ENCODE measurements at regions not wholly inside any gene's neighbourhood (a gene's known extent, or its start where the extent isn't known, plus 50 kb on each side); places are given as distances from the start of the nearest gene placed in this dataset.
"Not testable (repeated sequence)": the region's sequence is repeated elsewhere in the genome, so short reads cannot be mapped to it uniquely, and the experiment has no call there.

DNA sequence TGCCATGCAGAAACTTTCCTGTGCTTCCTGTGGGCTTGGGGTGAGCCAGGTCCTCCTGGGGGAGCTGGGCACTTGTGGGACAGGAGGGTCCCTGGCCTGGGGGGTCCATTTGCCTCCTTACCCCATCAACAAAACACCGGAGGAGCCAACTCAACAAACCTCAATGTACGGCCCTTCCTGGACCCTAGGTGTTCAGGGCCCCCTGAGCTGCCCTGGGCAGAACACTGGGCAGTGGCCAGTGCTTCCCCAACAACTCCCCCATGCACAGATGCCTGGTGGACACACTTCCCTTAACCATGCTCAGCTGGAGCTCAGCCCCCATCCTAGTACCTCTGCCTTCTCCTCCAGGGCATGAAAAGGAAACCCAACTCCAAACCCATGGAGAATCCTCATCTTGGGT is 1504.2 kb upstream of the TPTE start:
- not testable (repeated sequence) for H3K14ac ChIP-seq (ENCODE audit: low read length); H4K91ac ChIP-seq (ENCODE audit: low read depth, low read length, poor library complexity); DNase-seq (ENCODE audit: low spot score); H3K4me1 ChIP-seq (ENCODE audit: control insufficient read depth in 2 of 2, insufficient read depth in 1 of 2, low read depth in 1 of 2, low read length in 2 of 2); H2AK5ac ChIP-seq (ENCODE audit: low read depth, low read length); H3K27me3 ChIP-seq (ENCODE audit: control insufficient read depth in 3 of 3, insufficient read depth in 3 of 3, low read depth in 1 of 3, low read length in 3 of 3); H2BK5ac ChIP-seq (ENCODE audit: low read length); H2AFZ ChIP-seq (ENCODE audit: low read length); H3K4ac ChIP-seq (ENCODE audit: low read length); H2BK15ac ChIP-seq (ENCODE audit: low read length); H3K79me1 ChIP-seq (ENCODE audit: low read depth, low read length); H3K4me2 ChIP-seq (ENCODE audit: insufficient read depth, low read length, poor library complexity, severe bottlenecking); H4K8ac ChIP-seq (ENCODE audit: low read depth, low read length); H3K36me3 ChIP-seq (replicated peaks in 1 of 2; ENCODE audit: control insufficient read depth in 2 of 2, insufficient read depth in 2 of 2, low read length in 2 of 2); H3K9me3 ChIP-seq (replicated peaks in 1 of 2; ENCODE audit: control insufficient read depth in 2 of 2, insufficient read depth in 1 of 2, low read depth in 1 of 2, low read length in 2 of 2); H2BK12ac ChIP-seq (ENCODE audit: low read length); H3K23ac ChIP-seq (ENCODE audit: low read depth, low read length, poor library complexity); H3K27ac ChIP-seq (replicated peaks; ENCODE audit: low read length); H2BK120ac ChIP-seq (ENCODE audit: low read depth, low read length); H3K18ac ChIP-seq (ENCODE audit: low read length)
- Histone ChIP-seq H3K9ac (ENCODE audit: low read depth, low read length, poor library complexity) (peak overlapping the region; percentile 24), H3K4me3 (ENCODE audit: low read length in 2 of 2) (peak overlapping the region in 1 of 2 donors; percentile 55)
- WGBS, 2 donors (ENCODE audit: extremely low coverage in 2 of 2, insufficient read length in 2 of 2, insufficient replicate concordance in 1 of 2) = no CpG with 5 or more reads among the region's 2 CpGs

DNA sequence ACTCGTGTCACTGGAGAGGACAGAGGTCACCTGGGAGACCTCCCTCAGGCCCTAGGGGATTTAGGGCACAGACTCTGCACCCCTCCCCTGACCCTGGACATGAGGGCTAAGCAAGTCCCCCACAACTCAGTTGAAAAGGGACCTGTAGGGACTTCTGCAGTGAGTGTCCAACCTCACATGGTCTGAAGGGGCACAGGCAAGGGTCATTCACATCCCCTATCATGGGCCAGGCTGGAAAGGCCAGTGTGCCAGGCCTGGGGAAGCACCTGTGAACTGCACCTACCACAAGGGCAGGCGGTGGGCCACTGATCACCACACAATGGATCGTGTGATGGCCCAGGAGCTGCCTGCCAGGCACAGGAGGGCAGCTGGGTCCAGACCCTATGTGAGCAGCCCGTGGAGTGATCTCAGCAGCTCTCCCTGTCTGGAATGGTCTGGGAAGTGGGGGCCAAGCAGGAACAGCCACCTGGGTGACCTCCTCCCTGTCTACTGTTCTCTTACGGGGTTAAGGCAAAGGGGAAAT is 1502.6 kb upstream of the TPTE start:
- not testable (repeated sequence) for H4K8ac ChIP-seq (ENCODE audit: low read depth, low read length); H2BK120ac ChIP-seq (ENCODE audit: low read depth, low read length); DNase-seq (ENCODE audit: low spot score); H2AFZ ChIP-seq (ENCODE audit: low read length); H2BK12ac ChIP-seq (ENCODE audit: low read length); H3K4me3 ChIP-seq (ENCODE audit: low read length in 2 of 2); H4K91ac ChIP-seq (ENCODE audit: low read depth, low read length, poor library complexity); H3K36me3 ChIP-seq (replicated peaks in 1 of 2; ENCODE audit: control insufficient read depth in 2 of 2, insufficient read depth in 2 of 2, low read length in 2 of 2); H3K4ac ChIP-seq (ENCODE audit: low read length); H3K4me1 ChIP-seq (ENCODE audit: control insufficient read depth in 2 of 2, insufficient read depth in 1 of 2, low read depth in 1 of 2, low read length in 2 of 2); H2BK5ac ChIP-seq (ENCODE audit: low read length); H3K9me3 ChIP-seq (replicated peaks in 1 of 2; ENCODE audit: control insufficient read depth in 2 of 2, insufficient read depth in 1 of 2, low read depth in 1 of 2, low read length in 2 of 2); H3K27me3 ChIP-seq (ENCODE audit: control insufficient read depth in 3 of 3, insufficient read depth in 3 of 3, low read depth in 1 of 3, low read length in 3 of 3); H3K4me2 ChIP-seq (ENCODE audit: insufficient read depth, low read length, poor library complexity, severe bottlenecking); H3K79me1 ChIP-seq (ENCODE audit: low read depth, low read length); H2BK15ac ChIP-seq (ENCODE audit: low read length); H2AK5ac ChIP-seq (ENCODE audit: low read depth, low read length); H3K18ac ChIP-seq (ENCODE audit: low read length); H3K9ac ChIP-seq (ENCODE audit: low read depth, low read length, poor library complexity); H3K27ac ChIP-seq (replicated peaks; ENCODE audit: low read length); H3K23ac ChIP-seq (ENCODE audit: low read depth, low read length, poor library complexity); H3K14ac ChIP-seq (ENCODE audit: low read length)
- no CpG with 5 or more reads among the region's 5 CpGs for WGBS, 2 donors (ENCODE audit: extremely low coverage in 2 of 2, insufficient read length in 2 of 2, insufficient replicate concordance in 1 of 2)

DNA sequence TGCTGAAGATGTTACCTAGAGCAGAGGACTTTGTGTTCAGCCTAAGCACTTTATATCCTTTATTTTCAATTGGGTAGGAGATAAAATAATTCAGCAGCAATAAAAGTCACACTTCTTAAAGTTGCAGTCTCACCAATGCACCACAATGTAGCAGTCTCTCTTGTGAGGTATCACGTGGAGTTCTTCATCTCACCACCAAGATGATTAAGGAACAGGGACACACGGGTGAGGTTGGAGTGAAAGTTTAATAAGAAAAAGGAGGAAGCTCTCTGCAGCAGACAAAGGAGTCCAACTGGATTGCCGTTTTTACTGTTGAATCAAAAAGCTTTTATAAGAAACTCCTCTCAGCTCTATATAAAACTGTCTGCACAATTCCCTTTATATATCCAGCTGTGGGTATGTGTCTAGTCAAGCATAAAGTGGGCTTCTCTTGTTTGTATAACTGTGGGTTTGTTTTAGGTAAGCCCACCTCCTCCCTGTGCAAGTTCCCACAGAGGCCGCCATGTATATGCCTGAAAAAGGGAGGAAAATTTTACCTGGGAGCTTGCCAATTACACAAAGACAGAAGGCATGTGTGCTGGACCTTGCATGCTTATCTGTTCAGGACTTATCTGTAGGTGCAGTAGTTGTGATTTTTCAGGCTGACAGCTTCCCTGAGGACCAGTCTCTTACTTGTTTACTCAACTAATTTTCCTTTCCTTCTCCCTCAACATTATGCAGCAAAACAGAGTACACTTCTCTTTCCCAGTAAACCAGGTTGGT is 1497.2 kb upstream of the TPTE start:
- not testable (repeated sequence) for H3K4me1 ChIP-seq (ENCODE audit: control insufficient read depth in 2 of 2, insufficient read depth in 1 of 2, low read depth in 1 of 2, low read length in 2 of 2)

DNA sequence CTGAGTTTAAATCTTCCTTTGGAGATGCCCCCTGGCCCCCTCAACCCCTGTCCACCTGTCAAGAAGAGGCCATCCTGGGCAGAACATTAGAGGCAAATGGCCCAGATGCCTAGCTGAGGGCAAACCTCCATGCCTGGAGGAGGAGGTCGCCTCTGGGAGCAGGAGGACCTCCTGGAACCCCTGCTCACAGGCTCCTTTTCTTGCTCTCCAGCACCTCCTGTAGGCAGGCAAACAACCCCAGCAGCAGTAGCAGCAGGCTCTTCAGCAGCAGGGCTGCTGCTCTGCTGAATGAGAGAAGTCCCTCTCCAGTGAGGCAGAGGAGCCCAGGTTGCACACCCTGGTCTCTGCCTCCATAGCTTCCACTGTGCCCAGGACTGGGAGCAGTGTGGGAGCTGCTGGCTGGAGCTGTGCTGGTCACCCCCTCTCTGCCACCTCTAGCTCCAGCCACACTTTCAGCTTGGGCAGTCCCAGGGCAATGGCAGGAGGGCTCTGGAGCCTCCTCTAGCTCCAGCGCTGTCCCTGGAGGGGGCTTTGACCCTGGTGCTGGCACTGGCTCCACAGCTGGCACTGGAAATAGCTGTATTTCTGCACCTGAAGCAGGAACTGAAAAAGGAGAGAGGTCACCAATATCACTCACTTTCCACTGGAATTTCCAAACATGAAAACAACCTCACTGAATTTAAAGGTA is 1494.5 kb upstream of the TPTE start:
- not testable (repeated sequence) for H3K27ac ChIP-seq (replicated peaks; ENCODE audit: low read length); H3K9ac ChIP-seq (ENCODE audit: low read depth, low read length, poor library complexity); H3K4me3 ChIP-seq (ENCODE audit: low read length in 2 of 2); H3K36me3 ChIP-seq (replicated peaks in 1 of 2; ENCODE audit: control insufficient read depth in 2 of 2, insufficient read depth in 2 of 2, low read length in 2 of 2); H3K79me1 ChIP-seq (ENCODE audit: low read depth, low read length); H2BK12ac ChIP-seq (ENCODE audit: low read length); H2AK5ac ChIP-seq (ENCODE audit: low read depth, low read length); H3K4me2 ChIP-seq (ENCODE audit: insufficient read depth, low read length, poor library complexity, severe bottlenecking); H3K27me3 ChIP-seq (ENCODE audit: control insufficient read depth in 3 of 3, insufficient read depth in 3 of 3, low read depth in 1 of 3, low read length in 3 of 3); DNase-seq (ENCODE audit: low spot score); H3K9me3 ChIP-seq (replicated peaks in 1 of 2; ENCODE audit: control insufficient read depth in 2 of 2, insufficient read depth in 1 of 2, low read depth in 1 of 2, low read length in 2 of 2); H4K91ac ChIP-seq (ENCODE audit: low read depth, low read length, poor library complexity); H3K18ac ChIP-seq (ENCODE audit: low read length); H3K4me1 ChIP-seq (ENCODE audit: control insufficient read depth in 2 of 2, insufficient read depth in 1 of 2, low read depth in 1 of 2, low read length in 2 of 2); H2BK15ac ChIP-seq (ENCODE audit: low read length); H4K8ac ChIP-seq (ENCODE audit: low read depth, low read length); H2BK5ac ChIP-seq (ENCODE audit: low read length); H2AFZ ChIP-seq (ENCODE audit: low read length); H3K14ac ChIP-seq (ENCODE audit: low read length); H3K23ac ChIP-seq (ENCODE audit: low read depth, low read length, poor library complexity); H2BK120ac ChIP-seq (ENCODE audit: low read depth, low read length); H3K4ac ChIP-seq (ENCODE audit: low read length)
- WGBS, 2 donors (ENCODE audit: extremely low coverage in 2 of 2, insufficient read length in 2 of 2, insufficient replicate concordance in 1 of 2) = no CpG with 5 or more reads among the region's 2 CpGs

More for the DNA sequence above, 1497.2 kb upstream of the TPTE start:
- not testable (repeated sequence) for H2BK12ac ChIP-seq (ENCODE audit: low read length); H3K27me3 ChIP-seq (ENCODE audit: control insufficient read depth in 3 of 3, insufficient read depth in 3 of 3, low read depth in 1 of 3, low read length in 3 of 3); H3K14ac ChIP-seq (ENCODE audit: low read length); H3K9me3 ChIP-seq (replicated peaks in 1 of 2; ENCODE audit: control insufficient read depth in 2 of 2, insufficient read depth in 1 of 2, low read depth in 1 of 2, low read length in 2 of 2); H2BK15ac ChIP-seq (ENCODE audit: low read length); H3K9ac ChIP-seq (ENCODE audit: low read depth, low read length, poor library complexity); H2BK5ac ChIP-seq (ENCODE audit: low read length); H4K8ac ChIP-seq (ENCODE audit: low read depth, low read length); H2BK120ac ChIP-seq (ENCODE audit: low read depth, low read length); H3K4ac ChIP-seq (ENCODE audit: low read length); H4K91ac ChIP-seq (ENCODE audit: low read depth, low read length, poor library complexity); H3K79me1 ChIP-seq (ENCODE audit: low read depth, low read length); DNase-seq (ENCODE audit: low spot score); H3K23ac ChIP-seq (ENCODE audit: low read depth, low read length, poor library complexity); H3K36me3 ChIP-seq (replicated peaks in 1 of 2; ENCODE audit: control insufficient read depth in 2 of 2, insufficient read depth in 2 of 2, low read length in 2 of 2); H3K27ac ChIP-seq (replicated peaks; ENCODE audit: low read length); H2AFZ ChIP-seq (ENCODE audit: low read length); H3K4me3 ChIP-seq (ENCODE audit: low read length in 2 of 2); H2AK5ac ChIP-seq (ENCODE audit: low read depth, low read length); H3K18ac ChIP-seq (ENCODE audit: low read length); H3K4me2 ChIP-seq (ENCODE audit: insufficient read depth, low read length, poor library complexity, severe bottlenecking)
- WGBS, 2 donors (ENCODE audit: extremely low coverage in 2 of 2, insufficient read length in 2 of 2, insufficient replicate concordance in 1 of 2) = no CpG with 5 or more reads among the region's 4 CpGs
